K562 (cell line): ENCODE measurements at regions not wholly inside any gene's neighbourhood (a gene's known extent, or its start where the extent isn't known, plus 50 kb on each side); places are given as distances from the start of the nearest gene placed in this dataset.

Experiments
- ATAC-seq: fragments of 200-7000 bp; cut with Tn5 transposase; 3 replicates; pipeline ENCODE4 v1.9.1; 2020; ENCODE audit warnings: moderate library complexity
- BruUV-seq: library from RNA; stranded (reverse); fragments of 400-500 nt; replicated peaks from 2 replicates; lab custom pipeline; 2021; lab: Mats Ljungman, UMichigan
- CTCF ChIA-PET: fragments of 300-600 bp; formaldehyde crosslinking; extraction: SDS; loops from one replicate; lab custom pipeline; 2021; ENCODE audit warnings: low intra/inter-chr PET ratio; lab: Yijun Ruan, JAX
- POLR2A ChIA-PET: fragments of 300-600, 350-650 bp; sonication (Branson Sonifier 250); formaldehyde crosslinking; extraction: SDS; loops from one replicate; lab custom pipeline; 2021; ENCODE audit warnings: antibody characterized with exemption, inconsistent platforms; lab: Yijun Ruan, JAX
- DNase-seq, 4 experiments: peaks; one replicate each; pipeline versions ENCODE4 v3.0.0 to v3.0.0-alpha.2; 2011 to 2018; ENCODE audit warnings: low spot score in 3 of 4, mixed read lengths in 3 of 4; ENCODE audit errors: extremely low read depth in 1 of 4
- FAIRE-seq: peaks from 2 replicates; lab custom pipeline; 2011; peaks lifted over from hg19 to GRCh38; lab: Jason Lieb, UNC
- H2AFZ ChIP-seq: 2 replicates; pipeline ENCODE4 v1.6.0; 2011; ENCODE audit warnings: low read depth, low read length, control low read depth, inconsistent platforms
- H3K27ac ChIP-seq: fragments of 200-600 bp; 3 replicates; pipeline ENCODE4 v1.8.0; 2011; ENCODE audit warnings: low read depth, mild to moderate bottlenecking, control low read depth, inconsistent platforms, low read length, moderate library complexity, mixed read lengths; ENCODE audit errors: extremely low read depth
- H3K27me3 ChIP-seq, 2 experiments: fragments of 300-600 bp in 1 of 2; 2 replicates in 1 of 2; 3 replicates in 1 of 2; pipeline versions ENCODE4 v1.6.0 to v1.8.0; 2011; ENCODE audit warnings: inconsistent platforms in 2 of 2, low read length in 2 of 2, mild to moderate bottlenecking in 1 of 2, mixed read lengths in 1 of 2, moderate library complexity in 1 of 2; ENCODE audit not compliant: control insufficient read depth in 2 of 2, insufficient read depth in 2 of 2
- H3K36me3 ChIP-seq: fragments of 300-600 bp; 3 replicates; pipeline ENCODE4 v1.8.0; 2011; ENCODE audit warnings: mild to moderate bottlenecking, low read length, inconsistent platforms; ENCODE audit not compliant: control insufficient read depth, insufficient read depth
- H3K4me1 ChIP-seq, 2 experiments: fragments of 200-600 bp in 1 of 2; replicated peaks in 1 of 2; 2 replicates in 1 of 2; 3 replicates in 1 of 2; pipeline versions ENCODE4 v1.5.1 to v1.8.0; 2011; ENCODE audit warnings: inconsistent platforms in 2 of 2, low read length in 2 of 2, mild to moderate bottlenecking in 1 of 2, mixed read lengths in 1 of 2, moderate library complexity in 1 of 2; ENCODE audit not compliant: control insufficient read depth in 2 of 2, insufficient read depth in 2 of 2
- H3K4me2 ChIP-seq: 2 replicates; pipeline ENCODE4 v1.6.1; 2011; ENCODE audit warnings: low read length, control low read depth, inconsistent platforms, mixed read lengths; ENCODE audit not compliant: insufficient read depth
- H3K4me3 ChIP-seq: fragments of 200-600 bp; sonication (generic), shearing (Covaris generic); 2 replicates; pipeline ENCODE4 v1.5.1; 2016; ENCODE audit warnings: control low read depth, inconsistent platforms
- H3K79me2 ChIP-seq: fragments of 200-600 bp; 3 replicates; pipeline ENCODE4 v1.8.0; 2011; ENCODE audit warnings: low read length, inconsistent platforms; ENCODE audit not compliant: control insufficient read depth, insufficient read depth
- H3K9ac ChIP-seq, 2 experiments: 2 replicates each; pipeline versions ENCODE4 v1.6.0 to v1.6.1; 2011; ENCODE audit warnings: low read depth in 2 of 2, low read length in 2 of 2, control low read depth in 1 of 2, inconsistent platforms in 1 of 2, mild to moderate bottlenecking in 1 of 2, mixed read lengths in 1 of 2; ENCODE audit not compliant: insufficient read depth in 1 of 2
- H3K9me1 ChIP-seq: one replicate; pipeline ENCODE4 v1.6.0; 2011; ENCODE audit warnings: inconsistent platforms, mild to moderate bottlenecking, low read length, moderate library complexity; ENCODE audit not compliant: control insufficient read depth, insufficient read depth
- H3K9me3 ChIP-seq: replicated peaks from 2 replicates; pipeline ENCODE4 v1.5.1; 2011; ENCODE audit warnings: low read depth, low read length, inconsistent platforms; ENCODE audit not compliant: control insufficient read depth, insufficient read depth
- H4K20me1 ChIP-seq: replicated peaks from 2 replicates; pipeline ENCODE4 v1.6.1; 2011; ENCODE audit warnings: low read length, inconsistent platforms, mixed read lengths; ENCODE audit not compliant: control insufficient read depth, insufficient read depth
- BACH1 ChIP-seq: fragments of 200-800 bp; sonication (Bioruptor generic); IDR thresholded peaks from 2 replicates; pipeline ENCODE4 v1.6.1; 2016; ENCODE audit warnings: missing genetic modification characterization, missing compliant biosample characterization
- CBFA2T3 ChIP-seq: fragments of 450-650 bp; IDR thresholded peaks from 2 replicates; pipeline ENCODE4 v1.6.1; 2017
- CEBPZ ChIP-seq: fragments of 150-350 bp; IDR thresholded peaks from 2 replicates; pipeline ENCODE4 v1.6.1; 2014; ENCODE audit warnings: low read depth, mild to moderate bottlenecking, low read length, borderline replicate concordance
- CHD1 ChIP-seq: fragments of 200-600 bp; sonication (generic); IDR thresholded peaks from one replicate; pipeline ENCODE4 v1.6.1; 2012; ENCODE audit warnings: mild to moderate bottlenecking, moderate library complexity, low read length, inconsistent platforms
- CREB5 ChIP-seq: fragments of 250-450 bp; sonication (Bioruptor Pico); IDR thresholded peaks from 2 replicates; pipeline ENCODE4 v1.5.0; 2020; ENCODE audit warnings: mild to moderate bottlenecking
- FOXJ2 ChIP-seq: fragments of 200-800 bp; sonication (Bioruptor generic); IDR thresholded peaks from 2 replicates; pipeline ENCODE4 v1.6.1; 2016; ENCODE audit warnings: missing genetic modification characterization, missing compliant biosample characterization
- HMG20B ChIP-seq: fragments of 250-450 bp; sonication (Bioruptor Pico); IDR thresholded peaks from 2 replicates; pipeline ENCODE4 v1.5.0; 2021; ENCODE audit warnings: mild to moderate bottlenecking
- HSF4 ChIP-seq: fragments of 250-450 bp; sonication (Bioruptor Pico); IDR thresholded peaks from 2 replicates; pipeline ENCODE4 v2.1.2; 2022; ENCODE audit warnings: mild to moderate bottlenecking, moderate library complexity, borderline replicate concordance
- JUN ChIP-seq, 2 experiments: sonication (generic) in 1 of 2; formaldehyde crosslinking in 1 of 2; IDR thresholded peaks; 2 replicates each; pipeline versions ENCODE4 v1.6.1 to v1.8.0; 2012 to 2022; ENCODE audit warnings: borderline replicate concordance in 2 of 2, mild to moderate bottlenecking in 2 of 2, improper control_type of control experiment in 1 of 2, low read depth in 1 of 2, low read length in 1 of 2, missing genetic modification reagents in 1 of 2
- JUNB ChIP-seq: fragments of 450-650 bp; formaldehyde crosslinking; conservative IDR thresholded peaks from 2 replicates; pipeline ENCODE4 v1.4.0; 2020; ENCODE audit warnings: mild to moderate bottlenecking
- KDM1A ChIP-seq, 2 experiments: fragments of 450-650 bp; IDR thresholded peaks; 2 replicates each; pipeline ENCODE4 v1.6.1; 2016; ENCODE audit warnings: mild to moderate bottlenecking in 2 of 2
- NR2F6 ChIP-seq: fragments of 450-650 bp; formaldehyde crosslinking; IDR thresholded peaks from 2 replicates; pipeline ENCODE4 v1.4.0; 2020; ENCODE audit warnings: mild to moderate bottlenecking
- RBM22 ChIP-seq: fragments of 200-400 bp; formaldehyde crosslinking; IDR thresholded peaks from 2 replicates; pipeline ENCODE4 v1.6.1; 2018; ENCODE audit warnings: low read length, low read depth; ENCODE audit not compliant: poor library complexity, severe bottlenecking
- THAP12 ChIP-seq: fragments of 250-450 bp; sonication (Bioruptor Pico); IDR thresholded peaks from 2 replicates; pipeline ENCODE4 v1.9.0; 2021; ENCODE audit warnings: mild to moderate bottlenecking, inconsistent platforms
- ZNF124 ChIP-seq: sonication (generic); formaldehyde crosslinking; IDR thresholded peaks from 2 replicates; pipeline ENCODE4 v1.8.1; 2022; ENCODE audit warnings: missing genetic modification reagents
- ZNF239 ChIP-seq: fragments of 250-450 bp; sonication (Bioruptor Pico); IDR thresholded peaks from 2 replicates; pipeline ENCODE4 v1.4.0; 2020; ENCODE audit warnings: mild to moderate bottlenecking
- ZNF586 ChIP-seq: fragments of 450-650 bp; formaldehyde crosslinking; conservative IDR thresholded peaks from 2 replicates; pipeline ENCODE4 v1.4.0; 2020; ENCODE audit warnings: mild to moderate bottlenecking, moderate library complexity
- WGBS: fragments of 100-300 bp; shearing (Covaris generic); methylation state at CpG from one replicate; pipeline ENCODE4 v1.1.6; 2016; ENCODE audit warnings: low coverage, mixed read lengths; ENCODE audit not compliant: insufficient coverage; ENCODE audit errors: missing lambda C conversion rate; 5-methylcytosine and 5-hydroxymethylcytosine counted together
- in situ Hi-C: fragments of 300-500 bp; cut with MboI; formaldehyde crosslinking; loops from 4 replicates; pipeline ENCODE4 v1.15.0; 2018; ENCODE audit warnings: inconsistent platforms, mixed read lengths
- intact Hi-C: fragments of 100-400 bp; cut with micrococcal nuclease; formaldehyde crosslinking; loops from 2 replicates; pipeline ENCODE4 v1.14.2; 2022

- TF ChIP-seq CBFA2T3, result no peak
- no peak for TF ChIP-seq HSF4
- TF ChIP-seq NR2F6, result no peak
- TF ChIP-seq BACH1 (tag), result no peak
- TF ChIP-seq CHD1, result no peak
- TF ChIP-seq THAP12 (CRISPR knock-in tag), result no peak
Observed at GRCh38 chr3:127354761-127355160, 66.9 kb upstream of the PRR20G start (continued).

- no TSS peak for BruUV-seq
- DNase-seq (no peak), FAIRE-seq (no peak), ATAC-seq (no peak)
- Histone ChIP-seq H3K4me3 (no peak overlapping the region), H4K20me1 (no peaks in the 10 kb centered on the region), H3K4me1 (no peaks in the 10 kb centered on the region), H2AFZ (no peak overlapping the region), H3K79me2 (no peaks in the 10 kb centered on the region), H3K9ac (no peak overlapping the region), H3K9me1 (no peaks in the 10 kb centered on the region), H3K27me3 (peaks cover 0 to 16% of the 10 kb centered on the region in 2 experiments; a peak in 1 of 5 replicates), H3K4me2 (no peak overlapping the region), H3K27ac (no peak overlapping the region), H3K36me3 (no peaks in the 10 kb centered on the region), H3K9me3 (no peaks in the 10 kb centered on the region)
- CTCF ChIA-PET, result no interaction called here
- intact Hi-C loops, result no loop called here
- in situ Hi-C loops, result no loop called here
- POLR2A ChIA-PET, result no interaction called here
- 13% methylated on average over 2 of the region's 4 CpGs for WGBS
- TF ChIP-seq ZNF124, result no peak
- TF ChIP-seq JUN (IDR thresholded peaks at IDR 0.05; ENCODE audit: borderline replicate concordance, low read depth, low read length), result no peak
- TF ChIP-seq JUN (CRISPR knock-in tag; IDR thresholded peaks at IDR 0.05; ENCODE audit: borderline replicate concordance), result no peak
- no peak for TF ChIP-seq ZNF586 (CRISPR knock-in tag)
- no peak for TF ChIP-seq HMG20B (CRISPR knock-in tag)
- no peak for TF ChIP-seq ZNF239
- TF ChIP-seq FOXJ2 (tag), result no peak
- no peak for TF ChIP-seq JUNB
- no peak for TF ChIP-seq CEBPZ
- no peak for TF ChIP-seq KDM1A (IDR thresholded peaks at IDR 0.05)
- no peak for TF ChIP-seq CREB5 (CRISPR knock-in tag)
- no peak for TF ChIP-seq RBM22
Observed at GRCh38 chr3:127352612-127353011, 64.8 kb upstream of the PRR20G start.
